Left lung (tissue), 4 donors: ENCODE measurements at regions not wholly inside any gene's neighbourhood (a gene's known extent, or its start where the extent isn't known, plus 50 kb on each side); places are given as distances from the start of the nearest gene placed in this dataset.

Experiments
- ATAC-seq: fragments of 200-7000 bp; cut with Tn5 transposase; one replicate; pipeline ENCODE4 v1.9.1; 2020; ENCODE audit warnings: moderate library complexity
- DNase-seq, 4 donors: peaks; one replicate each; pipeline ENCODE4 v3.0.0-alpha.2; 2013 to 2020
- H3K27ac ChIP-seq, 2 donors: fragments of 200-600 bp; sonication (generic) in 1 of 2; one replicate each; pipeline versions ENCODE4 v1.5.0 to v1.8.0; 2020 to 2021
- H3K27me3 ChIP-seq, 2 donors: fragments of 200-600 bp; sonication (generic) in 1 of 2; one replicate each; pipeline versions ENCODE4 v1.5.0 to v1.8.0; 2020 to 2021
- H3K36me3 ChIP-seq, 2 donors: fragments of 200-600 bp; sonication (generic) in 1 of 2; one replicate each; pipeline versions ENCODE4 v1.5.0 to v1.8.0; 2020 to 2021
- H3K4me1 ChIP-seq, 2 donors: fragments of 200-600 bp; one replicate each; pipeline ENCODE4 v1.8.0; 2021
- H3K4me3 ChIP-seq, 2 donors: fragments of 200-600 bp; sonication (generic) in 1 of 2; one replicate each; pipeline versions ENCODE4 v1.5.0 to v1.8.0; 2020 to 2021; ENCODE audit warnings: mild to moderate bottlenecking in 1 of 2
- H3K9me3 ChIP-seq, 2 donors: fragments of 200-600 bp; sonication (generic) in 1 of 2; one replicate each; pipeline versions ENCODE4 v1.5.0 to v1.8.0; 2020 to 2021
- CTCF ChIP-seq, 2 donors: fragments of 200-600 bp; sonication (generic) in 1 of 2; IDR thresholded peaks; one replicate each; pipeline versions ENCODE4 v1.5.0 to v1.8.0; 2021; ENCODE audit warnings: antibody characterized with exemption in 2 of 2
- intact Hi-C, 2 donors: fragments of 100-400 bp; cut with DNase I; formaldehyde crosslinking; loops; one replicate each; pipeline versions ENCODE4 v1.11.2 to v1.14.2; 2022
- donor health status: DM: no; HTN: yes; CAD: no.
- donor health status: DM: no; HTN: no; CAD: no.

GRCh38 chr2:63775191-63775590, 66.5 kb upstream of the UGP2 start:
- Histone ChIP-seq H3K4me1 (no peaks in the 10 kb centered on the region), H3K27me3 (no peaks in the 10 kb centered on the region), H3K27ac (no peak overlapping the region), H3K36me3 (no peaks in the 10 kb centered on the region), H3K4me3 (no peak overlapping the region), H3K9me3 (no peaks in the 10 kb centered on the region)
- DNase-seq (no peak), ATAC-seq (no peak)
- intact Hi-C loops = no loop called here
- TF ChIP-seq CTCF (IDR thresholded peaks at IDR 0.05) = no peak

- no peaks in the 10 kb centered on the region for H3K4me1 ChIP-seq
- H3K36me3 ChIP-seq = no peaks in the 10 kb centered on the region
- H3K9me3 ChIP-seq = no peaks in the 10 kb centered on the region
- ATAC-seq (no peak), DNase-seq (no peak)
- intact Hi-C loops = no loop called here
- no peak for TF ChIP-seq CTCF (IDR thresholded peaks at IDR 0.05)
- H3K27ac ChIP-seq = no peak overlapping the region
- H3K4me3 ChIP-seq = no peak overlapping the region
- no peaks in the 10 kb centered on the region for H3K27me3 ChIP-seq
These were observed 65.3 kb upstream of the UGP2 start for GRCh38 chr2:63776382-63776781.

GRCh38 chr2:63777816-63778215, 63.9 kb upstream of the UGP2 start:
- TF ChIP-seq CTCF (IDR thresholded peaks at IDR 0.05) = no peak

GRCh38 chr2:63778391-63778790, 63.3 kb upstream of the UGP2 start:
- TF ChIP-seq CTCF (IDR thresholded peaks at IDR 0.05) = no peak
- Histone ChIP-seq H3K4me1 (no peaks in the 10 kb centered on the region), H3K27ac (no peak overlapping the region), H3K4me3 (no peak overlapping the region), H3K36me3 (no peaks in the 10 kb centered on the region), H3K27me3 (no peaks in the 10 kb centered on the region), H3K9me3 (no peaks in the 10 kb centered on the region)
- intact Hi-C loops = no loop called here
- ATAC-seq (no peak), DNase-seq (no peak)

More at GRCh38 chr2:63777816-63778215, 63.9 kb upstream of the UGP2 start:
- DNase-seq (no peak), ATAC-seq (no peak)
- H3K27ac ChIP-seq = no peak overlapping the region
- no peaks in the 10 kb centered on the region for H3K4me1 ChIP-seq
- H3K9me3 ChIP-seq = no peaks in the 10 kb centered on the region
- intact Hi-C loops = no loop called here
- no peak overlapping the region for H3K4me3 ChIP-seq
- no peaks in the 10 kb centered on the region for H3K36me3 ChIP-seq
- no peaks in the 10 kb centered on the region for H3K27me3 ChIP-seq

- DNase-seq = no peak
- no peaks in the 10 kb centered on the region for H3K9me3 ChIP-seq
- H3K4me3 ChIP-seq = no peak overlapping the region
- no peaks in the 10 kb centered on the region for H3K4me1 ChIP-seq
- H3K27ac ChIP-seq = no peak overlapping the region
- H3K36me3 ChIP-seq = no peaks in the 10 kb centered on the region
- intact Hi-C loops = no loop called here
- no peaks in the 10 kb centered on the region for H3K27me3 ChIP-seq
- no peak for ATAC-seq
- no peak for TF ChIP-seq CTCF (IDR thresholded peaks at IDR 0.05)
These were observed 61.1 kb upstream of the UGP2 start for GRCh38 chr2:63780518-63781155.
